PC-3 (cell line): ENCODE measurements at regions not wholly inside any gene's neighbourhood (a gene's known extent, or its start where the extent isn't known, plus 50 kb on each side); places are given as distances from the start of the nearest gene placed in this dataset.

Experiments
- EZH2 ChIP-seq: fragments of 300-600 bp; sonication (generic); IDR thresholded peaks from one replicate; pipeline ENCODE4 v1.6.1; 2017; ENCODE audit warnings: antibody characterized with exemption, mild to moderate bottlenecking, low read length; ENCODE audit not compliant: unreplicated experiment
- TF ChIP-seq, protein P1 (sequence below): fragments of 300-600 bp; sonication (generic); conservative IDR thresholded peaks from 2 replicates; pipeline ENCODE4 v1.5.1; 2017; ENCODE audit warnings: antibody characterized with exemption, low read depth, mild to moderate bottlenecking, low read length

DNA sequence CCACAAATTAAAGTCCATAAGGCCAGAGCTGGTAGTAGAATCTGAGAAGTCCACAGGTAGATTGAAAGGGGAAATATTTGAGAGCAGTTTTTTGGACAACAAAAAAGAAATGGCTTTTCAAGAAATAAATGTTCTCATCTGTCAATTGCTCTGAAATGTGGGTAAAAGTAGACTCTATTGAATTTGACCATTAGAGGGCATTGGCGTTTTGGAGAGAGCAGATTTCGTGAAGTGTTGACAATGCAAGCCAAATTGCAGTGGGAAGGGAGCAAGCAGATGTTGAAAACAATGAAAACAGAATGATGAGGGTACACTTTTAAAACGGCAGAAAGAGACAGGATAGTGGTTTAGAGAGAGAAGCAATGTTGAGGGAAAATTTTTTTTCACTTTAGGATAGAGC lies 149.1 kb upstream of the FAM83B start:
- TF ChIP-seq, protein P1, sequence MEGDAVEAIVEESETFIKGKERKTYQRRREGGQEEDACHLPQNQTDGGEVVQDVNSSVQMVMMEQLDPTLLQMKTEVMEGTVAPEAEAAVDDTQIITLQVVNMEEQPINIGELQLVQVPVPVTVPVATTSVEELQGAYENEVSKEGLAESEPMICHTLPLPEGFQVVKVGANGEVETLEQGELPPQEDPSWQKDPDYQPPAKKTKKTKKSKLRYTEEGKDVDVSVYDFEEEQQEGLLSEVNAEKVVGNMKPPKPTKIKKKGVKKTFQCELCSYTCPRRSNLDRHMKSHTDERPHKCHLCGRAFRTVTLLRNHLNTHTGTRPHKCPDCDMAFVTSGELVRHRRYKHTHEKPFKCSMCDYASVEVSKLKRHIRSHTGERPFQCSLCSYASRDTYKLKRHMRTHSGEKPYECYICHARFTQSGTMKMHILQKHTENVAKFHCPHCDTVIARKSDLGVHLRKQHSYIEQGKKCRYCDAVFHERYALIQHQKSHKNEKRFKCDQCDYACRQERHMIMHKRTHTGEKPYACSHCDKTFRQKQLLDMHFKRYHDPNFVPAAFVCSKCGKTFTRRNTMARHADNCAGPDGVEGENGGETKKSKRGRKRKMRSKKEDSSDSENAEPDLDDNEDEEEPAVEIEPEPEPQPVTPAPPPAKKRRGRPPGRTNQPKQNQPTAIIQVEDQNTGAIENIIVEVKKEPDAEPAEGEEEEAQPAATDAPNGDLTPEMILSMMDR: peak; percentile 72
- no peak for TF ChIP-seq EZH2
